ENCODE measurements at regions not wholly inside any gene's neighbourhood (a gene's known extent, or its start where the extent isn't known, plus 50 kb on each side); places are given as distances from the start of the nearest gene placed in this dataset.
A peak's percentile ranks its signal among the peaks of the same experiment; 100 is the strongest.

- ATAC-seq: no peak
Measured at GRCh38 chr2:38448692-38449410, 71.8 kb upstream of the ATL2 start.

- ATAC-seq: no peak
Measured at GRCh38 chr2:38446906-38447561, 70.0 kb upstream of the ATL2 start.

GRCh38 chr2:38446418-38446817 lies 69.3 kb upstream of the ATL2 start:
- no peak for ATAC-seq

GRCh38 chr2:38444247-38444646 lies 67.2 kb upstream of the ATL2 start:
- ATAC-seq: no peak

- ATAC-seq: no peak
Measured at GRCh38 chr2:38442643-38443541, 65.8 kb upstream of the ATL2 start.

- no peak for ATAC-seq
Measured at GRCh38 chr2:38441346-38441745, 64.3 kb upstream of the ATL2 start.

- no peak for ATAC-seq
Measured at GRCh38 chr2:38440655-38441054, 63.6 kb upstream of the ATL2 start.

GRCh38 chr2:38439863-38440262 lies 62.8 kb upstream of the ATL2 start:
- ATAC-seq: no peak

- peak; percentile 25 to 41 for ATAC-seq
Measured at GRCh38 chr2:38438883-38439612, 62.0 kb upstream of the ATL2 start.

GRCh38 chr2:38438133-38438882 lies 61.2 kb upstream of the ATL2 start:
- no peak for ATAC-seq

- no peak for ATAC-seq
Measured at GRCh38 chr2:38436227-38436664, 59.2 kb upstream of the ATL2 start.

GRCh38 chr2:38435775-38436174 lies 58.7 kb upstream of the ATL2 start:
- ATAC-seq: no peak

GRCh38 chr2:38434595-38434994 lies 57.5 kb upstream of the ATL2 start:
- ATAC-seq: no peak

- no peak for ATAC-seq
Measured at GRCh38 chr2:38433607-38433975, 56.5 kb upstream of the ATL2 start.

GRCh38 chr2:38432820-38433606 lies 55.9 kb upstream of the ATL2 start:
- no peak for ATAC-seq

- no peak for ATAC-seq
Measured at GRCh38 chr2:38430597-38431207, 53.6 kb upstream of the ATL2 start.

GRCh38 chr2:38430196-38430595 lies 53.1 kb upstream of the ATL2 start:
- no peak for ATAC-seq

GRCh38 chr2:38427936-38428335 lies 50.9 kb upstream of the ATL2 start:
- ATAC-seq: no peak

- no peak for ATAC-seq
Measured at GRCh38 chr2:38427054-38427453, 50.0 kb upstream of the ATL2 start.

Measured in activated CD4-positive, CD25-positive, alpha-beta regulatory T cell treated with anti-CD3 and anti-CD28 coated beads, Interleukin-2, amount 50 U/mL, for 24 hours (primary cell).